HepG2 (cell line): ENCODE measurements at regions not wholly inside any gene's neighbourhood (a gene's known extent, or its start where the extent isn't known, plus 50 kb on each side); places are given as distances from the start of the nearest gene placed in this dataset.

Experiments used
- ATAC-seq: fragments of 200-7000 bp; cut with Tn5 transposase; 3 replicates; pipeline ENCODE4 v1.9.1; 2020; ENCODE audit warnings: mild to moderate bottlenecking, moderate library complexity
- BruUV-seq: library from RNA; stranded (reverse); fragments of 400-500 nt; replicated peaks from 2 replicates; lab custom pipeline; 2021; lab: Mats Ljungman, UMichigan
- CTCF ChIA-PET: fragments of 300-600 bp; formaldehyde crosslinking; extraction: SDS; loops from one replicate; lab custom pipeline; 2021; ENCODE audit warnings: low total read pairs, inconsistent platforms, low intra/inter-chr PET ratio; lab: Yijun Ruan, JAX
- POLR2A ChIA-PET: fragments of 350-600 bp; sonication (Branson Sonifier 250); formaldehyde crosslinking; loops from one replicate; lab custom pipeline; 2020; ENCODE audit warnings: antibody characterized with exemption, inconsistent platforms; lab: Yijun Ruan, JAX
- DNase-seq: peaks from one replicate; pipeline ENCODE4 v3.0.0-alpha.2; 2015; ENCODE audit warnings: low spot score
- FAIRE-seq: peaks from 3 replicates; lab custom pipeline; 2011; peaks lifted over from hg19 to GRCh38; lab: Jason Lieb, UNC
- H2AFZ ChIP-seq: one replicate; pipeline ENCODE4 v1.6.1; 2011; ENCODE audit warnings: low read length, inconsistent platforms
- H3K27ac ChIP-seq: fragments of 300-600 bp; 3 replicates; pipeline ENCODE4 v1.8.0; 2011; ENCODE audit warnings: mixed run types, mild to moderate bottlenecking, mixed read lengths, low read length, inconsistent platforms; ENCODE audit not compliant: insufficient read depth; ENCODE audit errors: extremely low read length
- H3K27me3 ChIP-seq, 2 experiments: fragments of 200-600 bp in 1 of 2; 2 replicates in 1 of 2; 3 replicates in 1 of 2; pipeline versions ENCODE4 v1.6.0 to v1.8.0; 2011; ENCODE audit warnings: low read length in 2 of 2, mild to moderate bottlenecking in 2 of 2, moderate library complexity in 2 of 2, inconsistent platforms in 1 of 2; ENCODE audit not compliant: insufficient read depth in 2 of 2, control insufficient read depth in 1 of 2
- H3K36me3 ChIP-seq, 2 experiments: fragments of 200-600 bp in 1 of 2; replicated peaks in 1 of 2; 2 replicates in 1 of 2; 3 replicates in 1 of 2; pipeline versions ENCODE4 v1.5.1 to v1.8.0; 2011; ENCODE audit warnings: low read length in 2 of 2, inconsistent platforms in 1 of 2; ENCODE audit not compliant: insufficient read depth in 2 of 2, control insufficient read depth in 1 of 2
- H3K4me1 ChIP-seq: 2 replicates; pipeline ENCODE4 v1.5.1; 2012; ENCODE audit warnings: low read length, inconsistent platforms; ENCODE audit not compliant: insufficient read depth
- H3K4me2 ChIP-seq: 2 replicates; pipeline ENCODE4 v1.6.0; 2011; ENCODE audit warnings: low read depth, low read length, inconsistent platforms
- H3K4me3 ChIP-seq, 3 experiments: fragments of 200-600 bp in 1 of 3; sonication (generic), shearing (Covaris generic) in 1 of 3; replicated peaks in 1 of 3; 2 replicates each; pipeline ENCODE4 v1.5.1; 2011 to 2016; ENCODE audit warnings: low read length in 3 of 3, inconsistent platforms in 2 of 3, low read depth in 2 of 3, mild to moderate bottlenecking in 2 of 3, control low read depth in 1 of 3, mixed read lengths in 1 of 3; ENCODE audit not compliant: insufficient read depth in 1 of 3
- H3K79me2 ChIP-seq: one replicate; pipeline ENCODE4 v1.6.1; 2011; ENCODE audit warnings: low read length, inconsistent platforms; ENCODE audit not compliant: insufficient read depth
- H3K9ac ChIP-seq: 2 replicates; pipeline ENCODE4 v1.6.0; 2011; ENCODE audit warnings: mild to moderate bottlenecking, low read depth, low read length, inconsistent platforms; ENCODE audit not compliant: insufficient read depth
- H3K9me3 ChIP-seq: 2 replicates; pipeline ENCODE4 v1.5.1; 2012; ENCODE audit warnings: mild to moderate bottlenecking, low read length
- H4K20me1 ChIP-seq: 2 replicates; pipeline ENCODE4 v1.6.0; 2011; ENCODE audit warnings: inconsistent platforms, mild to moderate bottlenecking, low read length, moderate library complexity; ENCODE audit not compliant: insufficient read depth
- CHD2 ChIP-seq: IDR thresholded peaks from 2 replicates; pipeline ENCODE4 v1.6.1; 2011; ENCODE audit warnings: low read depth, low read length, improper control_type of control experiment
- E2F1 ChIP-seq: sonication (generic); formaldehyde crosslinking; IDR thresholded peaks from 2 replicates; pipeline ENCODE4 v1.5.0; 2020; ENCODE audit warnings: missing genetic modification reagents
- ERF ChIP-seq: IDR thresholded peaks from 2 replicates; pipeline ENCODE4 v1.6.1; 2018; ENCODE audit warnings: missing biosample characterization, missing genetic modification reagents
- FOXP4 ChIP-seq: sonication (generic); formaldehyde crosslinking; IDR thresholded peaks from 2 replicates; pipeline ENCODE4 v1.4.0; 2020; ENCODE audit warnings: missing genetic modification reagents
- LRRFIP1 ChIP-seq: sonication (generic); formaldehyde crosslinking; conservative IDR thresholded peaks from 2 replicates; pipeline ENCODE4 v1.4.0; 2020; ENCODE audit warnings: missing genetic modification reagents
- POLR2AphosphoS5 ChIP-seq: IDR thresholded peaks from 2 replicates; pipeline ENCODE4 v1.6.1; 2012; ENCODE audit warnings: low read depth, low read length
- XBP1 ChIP-seq: sonication (generic); formaldehyde crosslinking; IDR thresholded peaks from 2 replicates; pipeline ENCODE4 v1.5.0; 2020; ENCODE audit warnings: missing genetic modification reagents
- ZNF446 ChIP-seq: sonication (generic); formaldehyde crosslinking; IDR thresholded peaks from 2 replicates; pipeline ENCODE4 v1.5.0; 2020; ENCODE audit warnings: mild to moderate bottlenecking, missing genetic modification reagents
- ZNF558 ChIP-seq: sonication (generic); formaldehyde crosslinking; IDR thresholded peaks from 2 replicates; pipeline ENCODE4 v1.9.0; 2022; ENCODE audit warnings: mild to moderate bottlenecking, missing genetic modification reagents, borderline replicate concordance
- ZNF570 ChIP-seq: sonication (generic); formaldehyde crosslinking; IDR thresholded peaks from 2 replicates; pipeline ENCODE4 v1.4.0; 2020; ENCODE audit warnings: mild to moderate bottlenecking, missing genetic modification reagents, borderline replicate concordance
- ZNF605 ChIP-seq: sonication (generic); formaldehyde crosslinking; IDR thresholded peaks from 2 replicates; pipeline ENCODE4 v1.8.0; 2022; ENCODE audit warnings: mild to moderate bottlenecking, missing genetic modification reagents
- ZNF644 ChIP-seq: IDR thresholded peaks from 2 replicates; pipeline ENCODE4 v1.6.1; 2016; ENCODE audit warnings: low read depth
- ZNF703 ChIP-seq: sonication (generic); formaldehyde crosslinking; IDR thresholded peaks from 2 replicates; pipeline ENCODE4 v1.5.1; 2020; ENCODE audit warnings: missing genetic modification reagents, mild to moderate bottlenecking, moderate library complexity, borderline replicate concordance
- ZNF841 ChIP-seq: sonication (generic); formaldehyde crosslinking; IDR thresholded peaks from 2 replicates; pipeline ENCODE4 v1.8.1; 2023; ENCODE audit warnings: missing genetic modification reagents, borderline replicate concordance
- ZNF878 ChIP-seq: sonication (generic); formaldehyde crosslinking; IDR thresholded peaks from 2 replicates; pipeline ENCODE4 v1.8.1; 2023; ENCODE audit warnings: mild to moderate bottlenecking, missing genetic modification reagents, moderate library complexity
- WGBS: methylation state at CpG from one replicate; pipeline ENCODE4 v1.1.6; 2017; ENCODE audit warnings: low lambda C conversion rate; 5-methylcytosine and 5-hydroxymethylcytosine counted together
- in situ Hi-C: cut with HindIII; loops from 2 replicates; pipeline ENCODE4 v1.10.0; 2017; ENCODE audit warnings: low pct_unique_long_range_greater_than_20kb; ENCODE audit not compliant: extremely low pct_ligation_motif_present
- intact Hi-C: fragments of 100-400 bp; cut with micrococcal nuclease; formaldehyde crosslinking; loops from one replicate; pipeline ENCODE4 v1.10.0; 2022; ENCODE audit not compliant: unreplicated experiment
- TF ChIP-seq, protein P1 (sequence below): sonication (generic); formaldehyde crosslinking; IDR thresholded peaks from 2 replicates; pipeline ENCODE4 v1.9.0; 2021; ENCODE audit warnings: missing genetic modification reagents, borderline replicate concordance

- Histone ChIP-seq H3K9me3 (peaks cover 30% of the 10 kb centered on the region), H3K27me3 (no peaks in the 10 kb centered on the region), H4K20me1 (no peaks in the 10 kb centered on the region), H3K36me3 (no peaks in the 10 kb centered on the region), H3K4me3 (no peak overlapping the region), H2AFZ (no peak overlapping the region), H3K9ac (no peak overlapping the region), H3K4me2 (no peak overlapping the region), H3K4me1 (no peaks in the 10 kb centered on the region), H3K79me2 (no peaks in the 10 kb centered on the region), H3K27ac (no peak overlapping the region)
- ChIA-PET POLR2A (no interaction called here), CTCF (no interaction called here)
- no peak for FAIRE-seq
- 6% methylated on average over 6 of the region's 6 CpGs for WGBS
- ATAC-seq = no peak
- DNase-seq = no peak
- BruUV-seq = no TSS peak
- intact Hi-C loops (no loop called here), in situ Hi-C loops (no loop called here)
- TF ChIP-seq POLR2AphosphoS5 (no peak), ZNF446 (CRISPR knock-in tag) (no peak), ERF (CRISPR knock-in tag) (no peak), ZNF570 (no peak), ZNF703 (CRISPR knock-in tag) (no peak), FOXP4 (CRISPR knock-in tag) (no peak), E2F1 (CRISPR knock-in tag) (no peak), ZNF558 (CRISPR knock-in tag) (no peak), ZNF644 (no peak), ZNF605 (CRISPR knock-in tag) (no peak), CHD2 (no peak), XBP1 (CRISPR knock-in tag) (no peak), LRRFIP1 (no peak), ZNF841 (CRISPR knock-in tag) (no peak), ZNF878 (CRISPR knock-in tag) (no peak)
- TF ChIP-seq, protein P1, sequence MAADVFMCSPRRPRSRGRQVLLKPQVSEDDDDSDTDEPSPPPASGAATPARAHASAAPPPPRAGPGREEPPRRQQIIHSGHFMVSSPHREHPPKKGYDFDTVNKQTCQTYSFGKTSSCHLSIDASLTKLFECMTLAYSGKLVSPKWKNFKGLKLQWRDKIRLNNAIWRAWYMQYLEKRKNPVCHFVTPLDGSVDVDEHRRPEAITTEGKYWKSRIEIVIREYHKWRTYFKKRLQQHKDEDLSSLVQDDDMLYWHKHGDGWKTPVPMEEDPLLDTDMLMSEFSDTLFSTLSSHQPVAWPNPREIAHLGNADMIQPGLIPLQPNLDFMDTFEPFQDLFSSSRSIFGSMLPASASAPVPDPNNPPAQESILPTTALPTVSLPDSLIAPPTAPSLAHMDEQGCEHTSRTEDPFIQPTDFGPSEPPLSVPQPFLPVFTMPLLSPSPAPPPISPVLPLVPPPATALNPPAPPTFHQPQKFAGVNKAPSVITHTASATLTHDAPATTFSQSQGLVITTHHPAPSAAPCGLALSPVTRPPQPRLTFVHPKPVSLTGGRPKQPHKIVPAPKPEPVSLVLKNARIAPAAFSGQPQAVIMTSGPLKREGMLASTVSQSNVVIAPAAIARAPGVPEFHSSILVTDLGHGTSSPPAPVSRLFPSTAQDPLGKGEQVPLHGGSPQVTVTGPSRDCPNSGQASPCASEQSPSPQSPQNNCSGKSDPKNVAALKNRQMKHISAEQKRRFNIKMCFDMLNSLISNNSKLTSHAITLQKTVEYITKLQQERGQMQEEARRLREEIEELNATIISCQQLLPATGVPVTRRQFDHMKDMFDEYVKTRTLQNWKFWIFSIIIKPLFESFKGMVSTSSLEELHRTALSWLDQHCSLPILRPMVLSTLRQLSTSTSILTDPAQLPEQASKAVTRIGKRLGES (CRISPR knock-in tag) = no peak
These were observed 456.2 kb downstream of the ADAMTS20 start for GRCh38 chr12:43095669-43096280.
